GDM1 (cell line): ENCODE measurements at regions not wholly inside any gene's neighbourhood (a gene's known extent, or its start where the extent isn't known, plus 50 kb on each side); places are given as distances from the start of the nearest gene placed in this dataset.
"Not testable (repeated sequence)": the region's sequence is repeated elsewhere in the genome, so short reads cannot be mapped to it uniquely, and the experiment has no call there.

Experiments
- DNase-seq: peaks from one replicate; lab custom pipeline; 2025; lab: John Stamatoyannopoulos, UW

- no peak for DNase-seq
Measured at GRCh38 chr5:142405814-142406395, 81.1 kb upstream of the SPRY4 start.

GRCh38 chr5:142405023-142405422, 80.2 kb upstream of the SPRY4 start:
- no peak for DNase-seq

- DNase-seq, result no peak
Measured at GRCh38 chr5:142404046-142404477, 79.2 kb upstream of the SPRY4 start.

- no peak for DNase-seq
Measured at GRCh38 chr5:142403583-142403982, 78.8 kb upstream of the SPRY4 start.

- no peak for DNase-seq
Measured at GRCh38 chr5:142402752-142403318, 78.0 kb upstream of the SPRY4 start.

- DNase-seq, result no peak
Measured at GRCh38 chr5:142400415-142400814, 75.6 kb upstream of the SPRY4 start.

GRCh38 chr5:142399891-142400290, 75.1 kb upstream of the SPRY4 start:
- DNase-seq, result no peak

- no peak for DNase-seq
Measured at GRCh38 chr5:142398730-142399055, 73.9 kb upstream of the SPRY4 start.

GRCh38 chr5:142398011-142398729, 73.3 kb upstream of the SPRY4 start:
- not testable (repeated sequence) for DNase-seq

- DNase-seq, result no peak
Measured at GRCh38 chr5:142397178-142397577, 72.4 kb upstream of the SPRY4 start.

GRCh38 chr5:142396436-142397038, 71.7 kb upstream of the SPRY4 start:
- no peak for DNase-seq

GRCh38 chr5:142395334-142395733, 70.5 kb upstream of the SPRY4 start:
- DNase-seq, result no peak

- no peak for DNase-seq
Measured at GRCh38 chr5:142391058-142391845, 66.4 kb upstream of the SPRY4 start.

- no peak for DNase-seq
Measured at GRCh38 chr5:142390334-142390733, 65.5 kb upstream of the SPRY4 start.

GRCh38 chr5:142388696-142389095, 63.9 kb upstream of the SPRY4 start:
- peak; percentile 44 for DNase-seq

- no peak for DNase-seq
Measured at GRCh38 chr5:142387024-142387682, 62.3 kb upstream of the SPRY4 start.

- DNase-seq, result no peak
Measured at GRCh38 chr5:142386137-142387023, 61.6 kb upstream of the SPRY4 start.

- DNase-seq, result no peak
Measured at GRCh38 chr5:142385194-142385593, 60.4 kb upstream of the SPRY4 start.

- no peak for DNase-seq
Measured at GRCh38 chr5:142384014-142384413, 59.2 kb upstream of the SPRY4 start.

GRCh38 chr5:142382186-142382585, 57.4 kb upstream of the SPRY4 start:
- DNase-seq, result no peak
